GM12878 (cell line): ENCODE measurements at regions not wholly inside any gene's neighbourhood (a gene's known extent, or its start where the extent isn't known, plus 50 kb on each side); places are given as distances from the start of the nearest gene placed in this dataset.

Experiments used
- ATAC-seq: fragments of 200-7000 bp; cut with Tn5 transposase; 3 replicates; pipeline ENCODE4 v1.9.1; 2020; ENCODE audit warnings: mild to moderate bottlenecking, moderate library complexity
- BruUV-seq: library from RNA; stranded (reverse); fragments of 400-500 nt; replicated peaks from 2 replicates; lab custom pipeline; 2021; lab: Mats Ljungman, UMichigan
- CTCF ChIA-PET: fragments of 300-600 bp; sonication (Branson Sonifier 250); formaldehyde crosslinking; extraction: SDS; loops from one replicate; lab custom pipeline; 2021; ENCODE audit warnings: inconsistent platforms; lab: Yijun Ruan, JAX
- POLR2A ChIA-PET: fragments of 350-600 bp; formaldehyde crosslinking; extraction: SDS; loops from one replicate; lab custom pipeline; 2021; ENCODE audit warnings: inconsistent platforms; lab: Charles Lee
- RAD21 ChIA-PET: fragments of 300-600 bp; sonication (Branson Sonifier 250); formaldehyde crosslinking; loops from one replicate; lab custom pipeline; 2023; ENCODE audit warnings: antibody characterized with exemption; ENCODE audit not compliant: unreplicated experiment; lab: Charles Lee
- SMC1A ChIA-PET: fragments of 300-600 bp; sonication (Branson Sonifier 250); formaldehyde crosslinking; loops from one replicate; lab custom pipeline; 2023; ENCODE audit not compliant: unreplicated experiment, uncharacterized antibody; lab: Charles Lee
- DNase-seq: peaks from one replicate; pipeline ENCODE4 v3.0.0-alpha.2; 2011; ENCODE audit warnings: low read depth, low spot score
- FAIRE-seq: peaks from 3 replicates; lab custom pipeline; 2011; peaks lifted over from hg19 to GRCh38; lab: Jason Lieb, UNC
- H2AFZ ChIP-seq: 2 replicates; pipeline ENCODE4 v1.6.0; 2011; ENCODE audit warnings: low read depth, low read length, control low read depth; ENCODE audit not compliant: control insufficient read depth
- H3K27ac ChIP-seq: 2 replicates; pipeline ENCODE4 v1.5.1; 2011; ENCODE audit warnings: control low read depth; ENCODE audit not compliant: control insufficient read depth, insufficient read depth
- H3K27me3 ChIP-seq, 2 experiments: replicated peaks in 1 of 2; 2 replicates each; pipeline versions ENCODE4 v1.6.0 to v1.6.1; 2011; ENCODE audit warnings: low read length in 1 of 2; ENCODE audit not compliant: control insufficient read depth in 2 of 2, insufficient read depth in 2 of 2
- H3K36me3 ChIP-seq, 2 experiments: 2 replicates each; pipeline ENCODE4 v1.5.1; 2011; ENCODE audit warnings: low read length in 1 of 2; ENCODE audit not compliant: control insufficient read depth in 2 of 2, insufficient read depth in 2 of 2
- H3K4me1 ChIP-seq: 2 replicates; pipeline ENCODE4 v1.6.1; 2011; ENCODE audit warnings: mild to moderate bottlenecking, low read length, moderate library complexity, mixed read lengths; ENCODE audit not compliant: control insufficient read depth, insufficient read depth
- H3K4me2 ChIP-seq: 2 replicates; pipeline ENCODE4 v1.6.0; 2011; ENCODE audit warnings: control low read depth; ENCODE audit not compliant: control insufficient read depth, insufficient read depth
- H3K4me3 ChIP-seq: fragments of 200-600 bp; sonication (generic); 2 replicates; pipeline ENCODE4 v1.5.1; 2016
- H3K79me2 ChIP-seq: 2 replicates; pipeline ENCODE4 v1.6.0; 2011; ENCODE audit warnings: low read length; ENCODE audit not compliant: control insufficient read depth, insufficient read depth
- H3K9ac ChIP-seq: 2 replicates; pipeline ENCODE4 v1.8.0; 2011; ENCODE audit warnings: low read length, control low read depth, mixed read lengths; ENCODE audit not compliant: control insufficient read depth, insufficient read depth
- H3K9me3 ChIP-seq: replicated peaks from 3 replicates; pipeline ENCODE4 v1.5.1; 2011; ENCODE audit warnings: mild to moderate bottlenecking, low read length; ENCODE audit not compliant: control insufficient read depth, insufficient read depth
- H4K20me1 ChIP-seq: 2 replicates; pipeline ENCODE4 v1.6.0; 2011; ENCODE audit not compliant: control insufficient read depth, insufficient read depth
- ATF7 ChIP-seq: fragments of 450-650 bp; IDR thresholded peaks from 2 replicates; pipeline ENCODE4 v1.6.1; 2016; ENCODE audit warnings: low read depth, mild to moderate bottlenecking
- BHLHE40 ChIP-seq, 2 experiments: fragments of 450-650 bp in 1 of 2; IDR thresholded peaks; 2 replicates each; pipeline ENCODE4 v1.6.1; 2011 to 2017; ENCODE audit warnings: low read depth in 2 of 2, borderline replicate concordance in 1 of 2, improper control_type of control experiment in 1 of 2, low read length in 1 of 2, mild to moderate bottlenecking in 1 of 2
- EED ChIP-seq: sonication (generic); IDR thresholded peaks from 2 replicates; pipeline ENCODE4 v1.6.1; 2016; ENCODE audit warnings: antibody characterized with exemption, low read depth
- EP300 ChIP-seq, 2 experiments: fragments of 150-350 bp in 1 of 2; IDR thresholded peaks; 2 replicates each; pipeline ENCODE4 v1.6.1; 2011 to 2012; ENCODE audit warnings: low read depth in 2 of 2, low read length in 2 of 2, borderline replicate concordance in 1 of 2, improper control_type of control experiment in 1 of 2, inconsistent platforms in 1 of 2; ENCODE audit not compliant: control insufficient read depth in 1 of 2
- EZH2 ChIP-seq: IDR thresholded peaks from 2 replicates; pipeline ENCODE4 v1.6.1; 2012; ENCODE audit warnings: low read depth, mild to moderate bottlenecking, control low read depth, inconsistent platforms, low read length, borderline replicate concordance; ENCODE audit not compliant: control insufficient read depth
- GATAD2B ChIP-seq: fragments of 450-650 bp; conservative IDR thresholded peaks from 2 replicates; pipeline ENCODE4 v1.6.1; 2017; ENCODE audit warnings: low read depth, mild to moderate bottlenecking, moderate library complexity
- IKZF1 ChIP-seq: fragments of 450-650 bp; conservative IDR thresholded peaks from 2 replicates; pipeline ENCODE4 v1.6.1; 2017; ENCODE audit warnings: antibody characterized with exemption, mild to moderate bottlenecking
- PAX5 ChIP-seq: IDR thresholded peaks from 2 replicates; pipeline ENCODE4 v1.6.1; 2011; ENCODE audit warnings: low read depth, low read length, borderline replicate concordance
- POU2F2 ChIP-seq: IDR thresholded peaks from 3 replicates; pipeline ENCODE4 v1.6.1; 2011; ENCODE audit warnings: low read depth, mild to moderate bottlenecking, low read length, borderline replicate concordance
- RUNX3 ChIP-seq: IDR thresholded peaks from 2 replicates; pipeline ENCODE4 v1.6.1; 2012; ENCODE audit warnings: low read length, inconsistent platforms
- TBL1XR1 ChIP-seq: IDR thresholded peaks from 2 replicates; pipeline ENCODE4 v1.6.1; 2012; ENCODE audit warnings: low read depth, low read length, improper control_type of control experiment
- YBX1 ChIP-seq: fragments of 450-650 bp; IDR thresholded peaks from 2 replicates; pipeline ENCODE4 v1.6.1; 2016; ENCODE audit warnings: antibody characterized with exemption
- ZNF24 ChIP-seq: fragments of 450-650 bp; IDR thresholded peaks from 2 replicates; pipeline ENCODE4 v1.6.1; 2017; ENCODE audit warnings: antibody characterized with exemption, mild to moderate bottlenecking
- ZSCAN29 ChIP-seq: fragments of 450-650 bp; IDR thresholded peaks from 2 replicates; pipeline ENCODE4 v1.6.1; 2017; ENCODE audit warnings: mild to moderate bottlenecking, moderate library complexity
- WGBS: methylation state at CpG from one replicate; pipeline ENCODE4 v1.1.6; 2016; ENCODE audit warnings: low lambda C conversion rate; ENCODE audit not compliant: insufficient replicate concordance, insufficient coverage; ENCODE audit errors: missing lambda C conversion rate; 5-methylcytosine and 5-hydroxymethylcytosine counted together
- in situ Hi-C: fragments of 300-500 bp; cut with MboI; formaldehyde crosslinking; loops from 9 replicates; pipeline ENCODE4 v1.14.3; 2018; ENCODE audit warnings: mixed read lengths
- intact Hi-C: fragments of 100-400 bp; cut with micrococcal nuclease; formaldehyde crosslinking; loops from one replicate; pipeline ENCODE4 v1.14.2; 2022; ENCODE audit not compliant: unreplicated experiment
- TF ChIP-seq, protein P1 (sequence below): IDR thresholded peaks from 2 replicates; pipeline ENCODE4 v1.6.1; 2011; ENCODE audit warnings: mild to moderate bottlenecking, low read depth, low read length, moderate library complexity; ENCODE audit not compliant: insufficient replicate concordance

DNA sequence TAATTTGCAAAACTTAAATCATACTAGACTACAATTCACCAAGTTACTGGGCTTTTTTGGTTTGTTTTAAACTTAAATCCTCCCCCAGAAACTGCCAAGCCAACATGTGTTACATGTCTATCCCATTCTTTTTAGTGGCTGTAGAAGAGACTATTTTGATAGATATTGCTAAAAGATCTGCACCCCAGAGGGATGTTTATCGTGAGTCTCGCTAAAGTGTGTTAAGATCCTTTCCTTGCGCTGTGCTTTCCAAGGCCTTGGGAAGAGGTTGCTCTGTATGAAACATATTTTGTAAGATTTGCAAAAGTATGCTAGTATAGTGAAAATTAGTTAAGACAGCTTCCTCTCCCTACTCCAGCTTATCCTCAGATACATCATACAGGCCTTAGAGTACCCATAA lies 63.0 kb downstream of the GPX5 start:
- FAIRE-seq (no peak), ATAC-seq (no peak), DNase-seq (no peak)
- CTCF ChIA-PET: interaction anchor here (0.8 kb wide), 1 partner anchor 447 kb away, joined by 4 read pairs; the partner anchor contains the start of gene ZKSCAN8
- intact Hi-C loops (loop anchor here (5.0 kb wide), 1 partner anchor 191 kb away; the partner anchor contains the start of gene ZSCAN12), in situ Hi-C loops (no loop called here)
- BruUV-seq: no TSS peak
- Histone ChIP-seq H3K27ac (no peak overlapping the region), H4K20me1 (no peaks in the 10 kb centered on the region), H3K9ac (no peak overlapping the region), H3K9me3 (no peaks in the 10 kb centered on the region), H3K79me2 (no peaks in the 10 kb centered on the region; the same call in 1 of the 2 replicates), H3K4me1 (no peaks in the 10 kb centered on the region), H3K4me2 (no peak overlapping the region), H3K36me3 (no peaks in the 10 kb centered on the region), H2AFZ (no peak overlapping the region), H3K27me3 (no peaks in the 10 kb centered on the region), H3K4me3 (no peak overlapping the region; the same call in 1 of the 2 replicates)
- 98% methylated on average over 3 of the region's 3 CpGs for WGBS
- SMC1A ChIA-PET: interaction anchor here (1.5 kb wide), 1 partner anchor 13 kb away, joined by 4 read pairs; no protein-coding TSS in a partner anchor
- RAD21 ChIA-PET: no interaction called here
- POLR2A ChIA-PET: interaction anchor here (0.6 kb wide), 1 partner anchor 16 kb away, joined by 3 read pairs; no protein-coding TSS in a partner anchor
- TF ChIP-seq YBX1 (no peak), EZH2 (no peak)

DNA sequence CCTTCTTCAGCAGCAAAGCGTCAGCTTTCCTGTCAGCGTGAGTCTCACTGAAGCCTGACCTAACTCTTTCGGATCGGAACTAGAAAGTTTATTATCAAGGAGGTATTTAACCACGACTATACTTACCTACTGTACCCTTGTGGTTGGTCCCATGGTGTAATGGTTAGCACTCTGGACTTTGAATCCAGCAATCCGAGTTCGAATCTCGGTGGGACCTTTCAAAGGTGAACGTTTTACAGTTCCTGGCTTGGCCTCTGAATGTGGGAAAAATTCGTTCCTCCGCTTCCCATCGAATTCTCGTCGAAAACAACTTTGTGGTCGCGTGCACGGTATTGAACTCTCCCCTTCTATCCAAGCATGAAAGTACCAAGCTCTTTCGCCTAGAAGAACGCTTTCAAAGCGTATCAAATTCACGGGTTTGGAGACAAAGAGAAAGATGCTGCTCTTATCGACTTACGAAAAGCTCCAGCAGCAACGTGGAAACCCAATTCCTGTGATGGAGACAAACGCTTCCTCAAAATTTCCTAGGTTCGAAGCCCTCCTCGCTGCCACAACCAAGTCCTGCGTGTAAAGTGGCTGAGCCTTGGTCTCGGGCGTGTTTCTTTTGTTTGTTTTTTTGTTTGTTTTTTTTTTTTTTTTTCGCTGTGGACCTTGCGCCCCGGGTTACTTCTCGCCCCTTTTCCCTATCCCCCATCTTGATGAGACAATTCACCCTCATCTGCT lies 63.7 kb downstream of the GPX5 start:
- DNase-seq: peak; percentile 70
- Histone ChIP-seq H3K9ac (no peak overlapping the region), H3K27me3 (no peaks in the 10 kb centered on the region), H3K4me1 (no peaks in the 10 kb centered on the region), H3K4me3 (peak overlapping the region; percentile 14; the same call in 1 of the 2 replicates), H3K4me2 (peak overlapping the region; percentile 54), H4K20me1 (no peaks in the 10 kb centered on the region), H2AFZ (peak overlapping the region; percentile 25), H3K27ac (no peak overlapping the region), H3K9me3 (no peaks in the 10 kb centered on the region), H3K36me3 (no peaks in the 10 kb centered on the region), H3K79me2 (no peaks in the 10 kb centered on the region; the same call in 1 of the 2 replicates)
- FAIRE-seq: peak; percentile 56
- CTCF ChIA-PET: interaction anchor here (0.6 to 0.8 kb wide), 3 partner anchors 224 to 795 kb away, joined by 3 to 4 read pairs (median 3); partner anchors contain the start of gene ZKSCAN8
- ATAC-seq: peak; percentile 80
- in situ Hi-C loops (no loop called here), intact Hi-C loops (loop anchor here (5.0 kb wide), 1 partner anchor 192 kb away; the partner anchor contains the start of gene ZSCAN12)
- POLR2A ChIA-PET: interaction anchor here (0.6 kb wide), 1 partner anchor 15 kb away, joined by 3 read pairs; no protein-coding TSS in a partner anchor
- SMC1A ChIA-PET: interaction anchor here (1.5 kb wide), 1 partner anchor 12 kb away, joined by 4 read pairs; no protein-coding TSS in a partner anchor
- RAD21 ChIA-PET: no interaction called here
- BruUV-seq: no TSS peak
- 7% methylated on average over 30 of the region's 34 CpGs for WGBS
- TF ChIP-seq BHLHE40 (IDR thresholded peaks at IDR 0.05; ENCODE audit: borderline replicate concordance in 1 of 2, low read depth in 2 of 2, low read length in 1 of 2) (peak; percentile 4 to 23; a peak in 2 of 4 replicates), IKZF1 (peak; percentile 54), ZSCAN29 (peak; percentile 78), PAX5 (peak; percentile 30; the same call in 1 of the 2 replicates), GATAD2B (no peak), ATF7 (peak; percentile 30; the same call in 1 of the 2 replicates), POU2F2 (0 out of 3 replicates have a peak, but pooled peaks have one; percentile 14), EED (0 out of 2 replicates have a peak, but pooled peaks have one; percentile 60), RUNX3 (peak; percentile 96), EP300 (IDR thresholded peaks at IDR 0.05; ENCODE audit: borderline replicate concordance in 1 of 2, control insufficient read depth in 1 of 2, low read depth in 2 of 2, low read length in 2 of 2) (peak in 1 of 2 experiments; percentile 71; a peak in 1 of 4 replicates), TBL1XR1 (no peak), ZNF24 (peak; percentile 92)
- TF ChIP-seq, protein P1, sequence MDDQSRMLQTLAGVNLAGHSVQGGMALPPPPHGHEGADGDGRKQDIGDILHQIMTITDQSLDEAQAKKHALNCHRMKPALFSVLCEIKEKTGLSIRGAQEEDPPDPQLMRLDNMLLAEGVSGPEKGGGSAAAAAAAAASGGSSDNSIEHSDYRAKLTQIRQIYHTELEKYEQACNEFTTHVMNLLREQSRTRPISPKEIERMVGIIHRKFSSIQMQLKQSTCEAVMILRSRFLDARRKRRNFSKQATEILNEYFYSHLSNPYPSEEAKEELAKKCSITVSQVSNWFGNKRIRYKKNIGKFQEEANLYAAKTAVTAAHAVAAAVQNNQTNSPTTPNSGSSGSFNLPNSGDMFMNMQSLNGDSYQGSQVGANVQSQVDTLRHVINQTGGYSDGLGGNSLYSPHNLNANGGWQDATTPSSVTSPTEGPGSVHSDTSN: no peak
